Small intestine (tissue), 7 donors: ENCODE measurements at regions not wholly inside any gene's neighbourhood (a gene's known extent, or its start where the extent isn't known, plus 50 kb on each side); places are given as distances from the start of the nearest gene placed in this dataset.
A peak's percentile ranks its signal among the peaks of the same experiment; 100 is the strongest.

Experiments used
- DNase-seq, 2 donors: peaks; one replicate each; pipeline versions ENCODE4 v3.0.0 to v3.0.0-alpha.2; 2013
- FAIRE-seq: peaks from 2 replicates; lab custom pipeline; 2012; peaks lifted over from hg19 to GRCh38; lab: Jason Lieb, UNC
- H3K27ac ChIP-seq, 3 donors: one replicate each; pipeline ENCODE4 v1.5.1; 2013; ENCODE audit warnings: low read length in 2 of 3, mild to moderate bottlenecking in 2 of 3, control low read depth in 1 of 3, inconsistent platforms in 1 of 3, low read depth in 1 of 3, moderate library complexity in 1 of 3
- H3K27me3 ChIP-seq, 3 donors: one replicate each; pipeline ENCODE4 v1.6.1; 2013; ENCODE audit warnings: low read length in 3 of 3, inconsistent platforms in 1 of 3; ENCODE audit not compliant: control insufficient read depth in 3 of 3, insufficient read depth in 3 of 3
- H3K36me3 ChIP-seq, 3 donors: one replicate each; pipeline ENCODE4 v1.6.1; 2013; ENCODE audit warnings: low read length in 3 of 3, inconsistent platforms in 1 of 3, low read depth in 1 of 3, mild to moderate bottlenecking in 1 of 3, moderate library complexity in 1 of 3; ENCODE audit not compliant: control insufficient read depth in 3 of 3, insufficient read depth in 2 of 3
- H3K4me1 ChIP-seq, 3 donors: one replicate each; pipeline ENCODE4 v1.6.1; 2013; ENCODE audit warnings: low read length in 2 of 3, inconsistent platforms in 1 of 3, low read depth in 1 of 3, mild to moderate bottlenecking in 1 of 3, moderate library complexity in 1 of 3; ENCODE audit not compliant: control insufficient read depth in 3 of 3, insufficient read depth in 2 of 3
- H3K4me3 ChIP-seq, 3 donors: one replicate each; pipeline ENCODE4 v1.5.1; 2013; ENCODE audit warnings: low read length in 3 of 3, control low read depth in 1 of 3, inconsistent platforms in 1 of 3, low read depth in 1 of 3, mild to moderate bottlenecking in 1 of 3, moderate library complexity in 1 of 3
- H3K9me3 ChIP-seq, 2 donors: one replicate each; pipeline ENCODE4 v1.6.1; 2013; ENCODE audit warnings: low read depth in 1 of 2, low read length in 1 of 2; ENCODE audit not compliant: control insufficient read depth in 2 of 2, insufficient read depth in 1 of 2
- WGBS, 3 donors: extraction: QIAGEN DNeasy Blood & Tissue Kit; methylation state at CpG; one replicate each; pipeline ENCODE4 v1.1.7; 2013; 5-methylcytosine and 5-hydroxymethylcytosine counted together
- donor health status: healthy with polysubstance abuse.
- donor health status: control.
- donor health status: control.
- donor health status: Bipolar disorder and iron deficiency.
- donor health status: healthy.

GRCh38 chr16:85315866-85316265, 203.6 kb upstream of the CIBAR2 start:
- FAIRE-seq (no peak), DNase-seq (no peak)
- Histone ChIP-seq H3K9me3 (no peaks in the 10 kb centered on the region), H3K36me3 (peaks cover 0 to 40% (median 0%) of the 10 kb centered on the region in 3 donors), H3K4me1 (peaks cover 0 to 27% (median 0%) of the 10 kb centered on the region in 3 donors), H3K27me3 (no peaks in the 10 kb centered on the region), H3K27ac (no peak overlapping the region), H3K4me3 (no peak overlapping the region)
- 78 to 89% (median 79%) methylated on average over 14 of the region's 14 CpGs for WGBS, 3 donors

GRCh38 chr16:85316321-85316919, 204.1 kb upstream of the CIBAR2 start:
- H3K27ac ChIP-seq = no peak overlapping the region
- no peak for FAIRE-seq
- H3K27me3 ChIP-seq = no peaks in the 10 kb centered on the region
- H3K9me3 ChIP-seq = no peaks in the 10 kb centered on the region
- 22 to 46% (median 40%) methylated on average over 19 of the region's 19 CpGs for WGBS, 3 donors
- H3K4me3 ChIP-seq = no peak overlapping the region
- DNase-seq = peak; percentile 79 to 81
- H3K36me3 ChIP-seq = peaks cover 0 to 42% (median 0%) of the 10 kb centered on the region in 3 donors
- H3K4me1 ChIP-seq = peaks cover 0 to 30% (median 0%) of the 10 kb centered on the region in 3 donors

GRCh38 chr16:85316944-85317343, 204.7 kb upstream of the CIBAR2 start:
- FAIRE-seq (no peak), DNase-seq (no peak)
- Histone ChIP-seq H3K9me3 (no peaks in the 10 kb centered on the region), H3K27me3 (no peaks in the 10 kb centered on the region), H3K4me3 (no peak overlapping the region), H3K27ac (no peak overlapping the region), H3K36me3 (peaks cover 0 to 42% (median 0%) of the 10 kb centered on the region in 3 donors), H3K4me1 (peaks cover 0 to 33% (median 0%) of the 10 kb centered on the region in 3 donors)
- WGBS, 3 donors = 72 to 82% (median 79%) methylated on average over 9 of the region's 9 CpGs

GRCh38 chr16:85317704-85318103, 205.4 kb upstream of the CIBAR2 start:
- WGBS, 3 donors = 80 to 83% (median 82%) methylated on average over 12 of the region's 12 CpGs
- Histone ChIP-seq H3K27me3 (no peaks in the 10 kb centered on the region), H3K4me3 (no peak overlapping the region), H3K36me3 (peaks cover 0 to 39% (median 0%) of the 10 kb centered on the region in 3 donors), H3K27ac (no peak overlapping the region), H3K9me3 (no peaks in the 10 kb centered on the region), H3K4me1 (peaks cover 0 to 33% (median 0%) of the 10 kb centered on the region in 3 donors)
- no peak for DNase-seq
- FAIRE-seq = no peak

GRCh38 chr16:85319208-85319983, 207.1 kb upstream of the CIBAR2 start:
- WGBS, 3 donors = 90 to 95% (median 92%) methylated on average over 24 of the region's 24 CpGs
- DNase-seq = no peak
- Histone ChIP-seq H3K4me3 (no peak overlapping the region), H3K9me3 (no peaks in the 10 kb centered on the region), H3K4me1 (peaks cover 0 to 22% (median 0%) of the 10 kb centered on the region in 3 donors), H3K27me3 (no peaks in the 10 kb centered on the region), H3K36me3 (peaks cover 0 to 37% (median 0%) of the 10 kb centered on the region in 3 donors), H3K27ac (no peak overlapping the region)
- FAIRE-seq = no peak

- peaks cover 0 to 21% (median 0%) of the 10 kb centered on the region in 3 donors for H3K4me1 ChIP-seq
Observed at GRCh38 chr16:85319984-85320440, 207.7 kb upstream of the CIBAR2 start.

GRCh38 chr16:85320677-85321385, 208.6 kb upstream of the CIBAR2 start:
- peaks cover 0 to 33% (median 0%) of the 10 kb centered on the region in 3 donors for H3K36me3 ChIP-seq
- DNase-seq (no peak), FAIRE-seq (no peak)
- no peak overlapping the region for H3K4me3 ChIP-seq
- no peak overlapping the region for H3K27ac ChIP-seq
- H3K27me3 ChIP-seq = no peaks in the 10 kb centered on the region
- no peaks in the 10 kb centered on the region for H3K9me3 ChIP-seq
- peaks cover 0 to 21% (median 0%) of the 10 kb centered on the region in 3 donors for H3K4me1 ChIP-seq
- WGBS, 3 donors = 89 to 93% (median 90%) methylated on average over 11 of the region's 11 CpGs

More at GRCh38 chr16:85319984-85320440, 207.7 kb upstream of the CIBAR2 start:
- H3K27ac ChIP-seq = no peak overlapping the region
- WGBS, 3 donors = 81 to 88% (median 85%) methylated on average over 19 of the region's 19 CpGs
- no peaks in the 10 kb centered on the region for H3K9me3 ChIP-seq
- H3K27me3 ChIP-seq = no peaks in the 10 kb centered on the region
- DNase-seq (no peak), FAIRE-seq (no peak)
- peaks cover 0 to 34% (median 0%) of the 10 kb centered on the region in 3 donors for H3K36me3 ChIP-seq
- no peak overlapping the region for H3K4me3 ChIP-seq
